Neural cell (in vitro differentiated cells): ENCODE measurements at regions not wholly inside any gene's neighbourhood (a gene's known extent, or its start where the extent isn't known, plus 50 kb on each side); places are given as distances from the start of the nearest gene placed in this dataset.

Source experiments
- H2AFZ ChIP-seq: fragments of 200-600, 300-800 bp; sonication (generic), shearing (Covaris generic); 2 replicates; pipeline ENCODE4 v1.6.0; 2014; ENCODE audit warnings: low read depth, mild to moderate bottlenecking, antibody characterized with exemption, low read length, moderate library complexity
- H3F3A ChIP-seq: fragments of 200-600 bp; shearing (Covaris generic); 2 replicates; pipeline ENCODE4 v1.6.1; 2016; ENCODE audit warnings: mild to moderate bottlenecking, moderate library complexity, mixed read lengths, antibody characterized with exemption, low read length; ENCODE audit not compliant: insufficient read depth, poor library complexity, severe bottlenecking
- H3K27ac ChIP-seq: fragments of 200-600, 300-800 bp; sonication (generic), shearing (Covaris generic); 2 replicates; pipeline ENCODE4 v1.5.1; 2014; ENCODE audit warnings: mild to moderate bottlenecking, low read length, moderate library complexity
- H3K27me3 ChIP-seq: fragments of 300-800, 200-600 bp; sonication (generic), shearing (Covaris generic); 2 replicates; pipeline ENCODE4 v1.6.0; 2014; ENCODE audit warnings: mild to moderate bottlenecking, low read depth, low read length, moderate library complexity; ENCODE audit not compliant: insufficient read depth
- H3K36me3 ChIP-seq: fragments of 300-800, 200-600 bp; sonication (generic), shearing (Covaris generic); 2 replicates; pipeline ENCODE4 v1.5.1; 2014; ENCODE audit warnings: mild to moderate bottlenecking, antibody characterized with exemption, low read length, moderate library complexity; ENCODE audit not compliant: insufficient read depth
- H3K4me2 ChIP-seq: fragments of 300-800, 200-600 bp; sonication (generic), shearing (Covaris generic); 2 replicates; pipeline ENCODE4 v1.6.0; 2014; ENCODE audit warnings: mild to moderate bottlenecking, low read length
- H3K4me3 ChIP-seq: fragments of 300-800, 200-600 bp; sonication (generic), shearing (Covaris generic); 2 replicates; pipeline ENCODE4 v1.5.1; 2014; ENCODE audit warnings: mild to moderate bottlenecking, low read length, moderate library complexity
- H3K79me2 ChIP-seq: fragments of 200-600 bp; shearing (Covaris generic); replicated peaks from 2 replicates; pipeline ENCODE4 v1.6.0; 2014; ENCODE audit warnings: mild to moderate bottlenecking, low read length, moderate library complexity; ENCODE audit not compliant: insufficient read depth
- H3K9ac ChIP-seq: fragments of 300-800, 200-600 bp; sonication (generic), shearing (Covaris generic); 2 replicates; pipeline ENCODE4 v1.6.1; 2016; ENCODE audit warnings: mild to moderate bottlenecking, low read length, mixed read lengths
- H3K9me2 ChIP-seq: fragments of 200-600 bp; shearing (Covaris generic); 2 replicates; pipeline ENCODE4 v1.6.1; 2016; ENCODE audit warnings: mild to moderate bottlenecking, low read length, mixed read lengths; ENCODE audit not compliant: insufficient read depth
- H3K9me3 ChIP-seq: fragments of 200-600, 300-800 bp; sonication (generic), shearing (Covaris generic); 2 replicates; pipeline ENCODE4 v1.6.1; 2016; ENCODE audit warnings: mild to moderate bottlenecking, mixed run types, low read length, moderate library complexity, mixed read lengths
- H4K20me1 ChIP-seq: fragments of 200-600 bp; shearing (Covaris generic); 2 replicates; pipeline ENCODE4 v1.6.1; 2016; ENCODE audit warnings: mild to moderate bottlenecking, mixed run types; ENCODE audit not compliant: insufficient read depth
- CTCF ChIP-seq: fragments of 450-650 bp; IDR thresholded peaks from 2 replicates; pipeline ENCODE4 v1.5.1; 2014; ENCODE audit warnings: antibody characterized with exemption, mild to moderate bottlenecking, moderate library complexity; ENCODE audit not compliant: poor library complexity, severe bottlenecking
- EP300 ChIP-seq: fragments of 450-650 bp; conservative IDR thresholded peaks from 2 replicates; pipeline ENCODE4 v1.6.1; 2014; ENCODE audit warnings: antibody characterized with exemption, mild to moderate bottlenecking, moderate library complexity; ENCODE audit not compliant: poor library complexity, severe bottlenecking
- EZH2 ChIP-seq: fragments of 200-600, 300-800 bp; shearing (Covaris generic), sonication (generic); IDR thresholded peaks from 2 replicates; pipeline ENCODE4 v1.6.1; 2014; ENCODE audit warnings: antibody characterized with exemption, low read length, borderline replicate concordance, mild to moderate bottlenecking; ENCODE audit not compliant: insufficient read depth, poor library complexity, severe bottlenecking
- MXI1 ChIP-seq: fragments of 450-650 bp; conservative IDR thresholded peaks from 2 replicates; pipeline ENCODE4 v1.6.1; 2014; ENCODE audit warnings: antibody characterized with exemption, mild to moderate bottlenecking; ENCODE audit not compliant: poor library complexity, severe bottlenecking
- POLR2AphosphoS5 ChIP-seq: IDR thresholded peaks from 2 replicates; pipeline ENCODE4 v1.6.1; 2012
- RAD21 ChIP-seq: fragments of 450-650 bp; conservative IDR thresholded peaks from 2 replicates; pipeline ENCODE4 v1.6.1; 2014; ENCODE audit warnings: antibody characterized with exemption, mild to moderate bottlenecking, moderate library complexity
- REST ChIP-seq: IDR thresholded peaks from 2 replicates; pipeline ENCODE4 v1.6.1; 2012; ENCODE audit warnings: borderline replicate concordance
- SMC3 ChIP-seq: fragments of 450-650 bp; conservative IDR thresholded peaks from 2 replicates; pipeline ENCODE4 v1.6.1; 2014; ENCODE audit warnings: antibody characterized with exemption, mild to moderate bottlenecking, moderate library complexity; ENCODE audit not compliant: poor library complexity
- TAF1 ChIP-seq: IDR thresholded peaks from 2 replicates; pipeline ENCODE4 v1.6.1; 2012; ENCODE audit warnings: low read depth

GRCh38 chr11:91082255-91082654 is 859.4 kb upstream of the CHORDC1 start:
- no peaks in the 10 kb centered on the region for H3K9me3 ChIP-seq
- TF ChIP-seq RAD21 (no peak), MXI1 (no peak), REST (no peak), TAF1 (no peak), SMC3 (no peak), POLR2AphosphoS5 (no peak), EP300 (no peak), CTCF (no peak), EZH2 (no peak)
- no peak overlapping the region for H3K4me2 ChIP-seq
- H3F3A ChIP-seq, result no peaks in the 10 kb centered on the region
- H3K27ac ChIP-seq, result no peak overlapping the region
- no peak overlapping the region for H3K9ac ChIP-seq
- H4K20me1 ChIP-seq, result no peaks in the 10 kb centered on the region
- H3K4me3 ChIP-seq, result no peak overlapping the region
- no peak overlapping the region for H2AFZ ChIP-seq
- H3K27me3 ChIP-seq, result no peaks in the 10 kb centered on the region
- no peaks in the 10 kb centered on the region for H3K9me2 ChIP-seq
- no peaks in the 10 kb centered on the region for H3K79me2 ChIP-seq
- H3K36me3 ChIP-seq, result no peaks in the 10 kb centered on the region

GRCh38 chr11:91081440-91082043 is 858.7 kb upstream of the CHORDC1 start:
- Histone ChIP-seq H3K9ac (no peak overlapping the region), H2AFZ (no peak overlapping the region), H4K20me1 (no peaks in the 10 kb centered on the region), H3K4me2 (no peak overlapping the region), H3K36me3 (no peaks in the 10 kb centered on the region), H3K4me3 (no peak overlapping the region), H3K27me3 (no peaks in the 10 kb centered on the region), H3K27ac (no peak overlapping the region), H3F3A (no peaks in the 10 kb centered on the region), H3K9me2 (no peaks in the 10 kb centered on the region), H3K79me2 (no peaks in the 10 kb centered on the region), H3K9me3 (no peaks in the 10 kb centered on the region)
- TF ChIP-seq SMC3 (no peak), RAD21 (no peak), EZH2 (no peak), EP300 (no peak), CTCF (no peak), MXI1 (no peak), TAF1 (no peak), POLR2AphosphoS5 (no peak), REST (no peak)
